ENCODE measurements at regions not wholly inside any gene's neighbourhood (a gene's known extent, or its start where the extent isn't known, plus 50 kb on each side); places are given as distances from the start of the nearest gene placed in this dataset.
"Not testable (repeated sequence)": the region's sequence is repeated elsewhere in the genome, so short reads cannot be mapped to it uniquely, and the experiment has no call there.

GRCh38 chr7:68408873-68409272 lies 1189.4 kb upstream of the AUTS2 start:
- no peaks in the 10 kb centered on the region for H3K4me1 ChIP-seq
- TF ChIP-seq, protein P1, sequence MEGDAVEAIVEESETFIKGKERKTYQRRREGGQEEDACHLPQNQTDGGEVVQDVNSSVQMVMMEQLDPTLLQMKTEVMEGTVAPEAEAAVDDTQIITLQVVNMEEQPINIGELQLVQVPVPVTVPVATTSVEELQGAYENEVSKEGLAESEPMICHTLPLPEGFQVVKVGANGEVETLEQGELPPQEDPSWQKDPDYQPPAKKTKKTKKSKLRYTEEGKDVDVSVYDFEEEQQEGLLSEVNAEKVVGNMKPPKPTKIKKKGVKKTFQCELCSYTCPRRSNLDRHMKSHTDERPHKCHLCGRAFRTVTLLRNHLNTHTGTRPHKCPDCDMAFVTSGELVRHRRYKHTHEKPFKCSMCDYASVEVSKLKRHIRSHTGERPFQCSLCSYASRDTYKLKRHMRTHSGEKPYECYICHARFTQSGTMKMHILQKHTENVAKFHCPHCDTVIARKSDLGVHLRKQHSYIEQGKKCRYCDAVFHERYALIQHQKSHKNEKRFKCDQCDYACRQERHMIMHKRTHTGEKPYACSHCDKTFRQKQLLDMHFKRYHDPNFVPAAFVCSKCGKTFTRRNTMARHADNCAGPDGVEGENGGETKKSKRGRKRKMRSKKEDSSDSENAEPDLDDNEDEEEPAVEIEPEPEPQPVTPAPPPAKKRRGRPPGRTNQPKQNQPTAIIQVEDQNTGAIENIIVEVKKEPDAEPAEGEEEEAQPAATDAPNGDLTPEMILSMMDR (IDR thresholded peaks at IDR 0.05): no peak
- no peak for TF ChIP-seq POLR2A (IDR thresholded peaks at IDR 0.05)
- 73% methylated on average over 1 of the region's 1 CpG for WGBS (ENCODE audit: insufficient coverage, low coverage, low lambda C conversion rate, missing lambda C conversion rate)

DNA sequence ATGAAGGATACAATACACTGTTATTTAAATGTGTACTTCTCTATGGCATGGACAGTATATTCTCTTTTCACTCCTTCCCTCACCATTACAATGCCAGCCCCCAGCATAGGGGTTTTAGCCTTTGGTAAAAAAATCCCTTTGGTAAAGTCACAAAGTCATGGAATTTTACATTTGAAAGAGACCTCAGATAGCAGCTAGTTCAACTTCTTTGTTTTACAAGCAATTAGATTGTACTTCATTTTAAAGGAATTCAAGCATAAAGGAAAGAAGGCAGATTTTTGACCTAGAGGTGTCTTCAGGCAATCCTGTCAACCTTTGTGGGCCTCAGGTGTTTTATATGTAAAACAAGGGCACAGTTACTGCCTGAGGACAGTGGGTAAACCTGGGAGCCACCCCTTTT lies 1188.4 kb upstream of the AUTS2 start:
- Histone ChIP-seq H3K27me3 (no peaks in the 10 kb centered on the region), H3K36me3 (no peaks in the 10 kb centered on the region), H3K9me3 (no peaks in the 10 kb centered on the region), H3K4me1 (no peaks in the 10 kb centered on the region), H3K4me3 (no peak overlapping the region), H3K27ac (no peak overlapping the region)
- intact Hi-C loops (cut with DNase I): no loop called here
- TF ChIP-seq, protein P1 (IDR thresholded peaks at IDR 0.05): no peak
- no peak for TF ChIP-seq POLR2A (IDR thresholded peaks at IDR 0.05)
- DNase-seq: no peak
- no peak for ATAC-seq

More at GRCh38 chr7:68408873-68409272, 1189.4 kb upstream of the AUTS2 start:
- ATAC-seq: no peak
- no peaks in the 10 kb centered on the region for H3K9me3 ChIP-seq
- H3K27me3 ChIP-seq: no peaks in the 10 kb centered on the region
- no peaks in the 10 kb centered on the region for H3K36me3 ChIP-seq
- DNase-seq: no peak
- intact Hi-C loops (cut with DNase I): no loop called here
- H3K4me3 ChIP-seq: no peak overlapping the region
- no peak overlapping the region for H3K27ac ChIP-seq

DNA sequence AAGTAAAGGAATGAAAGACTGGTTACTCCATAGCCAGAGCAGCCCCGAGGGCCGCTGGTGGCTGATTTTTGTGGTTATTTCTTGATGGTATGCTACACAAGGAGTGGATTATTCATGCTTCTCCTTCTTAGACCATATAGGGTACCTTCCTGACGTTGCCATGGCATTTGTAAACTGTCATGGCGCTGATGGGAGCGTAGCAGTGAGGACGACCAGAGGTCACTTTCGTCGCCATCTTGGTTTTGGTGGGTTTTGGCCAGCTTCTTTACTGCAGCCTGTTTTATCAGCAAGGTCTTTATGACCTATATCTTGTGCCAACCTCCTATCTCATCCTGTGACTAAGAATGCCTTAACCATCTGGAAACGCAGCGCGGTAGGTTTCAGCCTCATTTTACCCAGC lies 1187.6 kb upstream of the AUTS2 start:
- H3K27me3 ChIP-seq; H3K27ac ChIP-seq; H3K4me1 ChIP-seq; intact Hi-C loops (cut with DNase I); DNase-seq; H3K36me3 ChIP-seq; ATAC-seq; H3K4me3 ChIP-seq; H3K9me3 ChIP-seq: not testable (repeated sequence)
- 81% methylated on average over 6 of the region's 11 CpGs for WGBS (ENCODE audit: insufficient coverage, low coverage, low lambda C conversion rate, missing lambda C conversion rate)

DNA sequence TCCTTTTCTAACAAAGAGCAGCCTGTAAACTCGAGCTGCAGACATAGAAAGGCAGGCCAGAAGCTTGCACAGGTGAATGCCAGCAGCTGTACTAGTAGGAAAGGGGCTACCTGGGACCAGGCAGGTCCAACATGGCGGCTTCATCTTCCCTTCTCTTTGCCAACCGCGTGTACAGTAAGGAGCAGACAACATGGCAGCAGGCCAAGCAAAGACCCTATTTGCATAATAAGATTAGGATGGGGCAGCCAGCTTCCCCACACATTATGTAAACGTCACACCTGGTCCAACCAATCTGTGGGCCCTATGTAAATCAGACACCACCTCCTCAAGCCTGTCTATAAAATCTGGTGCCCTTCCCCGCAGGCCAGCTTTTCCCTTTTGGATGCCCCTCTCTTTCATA lies 1186.5 kb upstream of the AUTS2 start:
- Histone ChIP-seq H3K9me3 (no peaks in the 10 kb centered on the region), H3K27ac (no peak overlapping the region), H3K4me3 (no peak overlapping the region), H3K27me3 (no peaks in the 10 kb centered on the region), H3K36me3 (no peaks in the 10 kb centered on the region), H3K4me1 (no peaks in the 10 kb centered on the region)
- ATAC-seq (no peak), DNase-seq (no peak)
- intact Hi-C loops (cut with DNase I): no loop called here
- TF ChIP-seq, protein P1 (IDR thresholded peaks at IDR 0.05): no peak
- TF ChIP-seq POLR2A (IDR thresholded peaks at IDR 0.05): no peak
- WGBS (ENCODE audit: insufficient coverage, low coverage, low lambda C conversion rate, missing lambda C conversion rate): 66% methylated on average over 6 of the region's 6 CpGs

- H3K36me3 ChIP-seq: no peaks in the 10 kb centered on the region
- intact Hi-C loops (cut with DNase I): no loop called here
- no peaks in the 10 kb centered on the region for H3K4me1 ChIP-seq
- no peaks in the 10 kb centered on the region for H3K27me3 ChIP-seq
- no peak overlapping the region for H3K4me3 ChIP-seq
- DNase-seq (no peak), ATAC-seq (no peak)
- no peaks in the 10 kb centered on the region for H3K9me3 ChIP-seq
- H3K27ac ChIP-seq: no peak overlapping the region
- no peak for TF ChIP-seq POLR2A (IDR thresholded peaks at IDR 0.05)
- TF ChIP-seq, protein P1 (IDR thresholded peaks at IDR 0.05): no peak
- WGBS (ENCODE audit: insufficient coverage, low coverage, low lambda C conversion rate, missing lambda C conversion rate): 57% methylated on average over 1 of the region's 2 CpGs
These were observed 1183.4 kb upstream of the AUTS2 start for GRCh38 chr7:68414631-68415425.
